H4 (cell line): ENCODE measurements at regions not wholly inside any gene's neighbourhood (a gene's known extent, or its start where the extent isn't known, plus 50 kb on each side); places are given as distances from the start of the nearest gene placed in this dataset.
A peak's percentile ranks its signal among the peaks of the same experiment; 100 is the strongest.

Experiments used
- DNase-seq: peaks from one replicate; pipeline ENCODE4 v3.0.0-alpha.2; 2015; ENCODE audit warnings: low spot score

DNA sequence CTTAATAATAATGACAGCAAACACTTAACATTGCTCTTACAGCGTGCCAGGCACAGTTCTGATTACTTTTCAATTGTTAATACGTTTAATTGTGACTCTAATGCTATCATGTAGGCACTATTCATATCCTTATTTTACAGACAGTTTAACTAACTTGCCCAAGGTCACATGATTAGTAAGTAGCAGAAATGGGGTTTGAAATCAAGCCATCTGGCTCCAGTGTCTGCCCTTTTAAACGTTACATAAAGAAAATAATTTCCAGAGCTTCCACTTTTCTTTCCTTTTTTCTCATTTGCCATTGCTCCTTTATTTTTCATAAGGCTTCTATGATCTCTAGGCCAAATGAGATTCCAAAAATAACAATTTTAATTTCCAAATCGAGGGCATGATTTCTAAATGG lies 50.6 kb upstream of the IKZF2 start:
- DNase-seq: no peak

GRCh38 chr2:213205944-213206343 lies 54.5 kb upstream of the IKZF2 start:
- DNase-seq: no peak

GRCh38 chr2:213213186-213213585 lies 61.8 kb upstream of the IKZF2 start:
- no peak for DNase-seq

- no peak for DNase-seq
Observed at GRCh38 chr2:213214209-213214608, 62.8 kb upstream of the IKZF2 start.

GRCh38 chr2:213216461-213216860 lies 65.0 kb upstream of the IKZF2 start:
- DNase-seq: no peak

DNA sequence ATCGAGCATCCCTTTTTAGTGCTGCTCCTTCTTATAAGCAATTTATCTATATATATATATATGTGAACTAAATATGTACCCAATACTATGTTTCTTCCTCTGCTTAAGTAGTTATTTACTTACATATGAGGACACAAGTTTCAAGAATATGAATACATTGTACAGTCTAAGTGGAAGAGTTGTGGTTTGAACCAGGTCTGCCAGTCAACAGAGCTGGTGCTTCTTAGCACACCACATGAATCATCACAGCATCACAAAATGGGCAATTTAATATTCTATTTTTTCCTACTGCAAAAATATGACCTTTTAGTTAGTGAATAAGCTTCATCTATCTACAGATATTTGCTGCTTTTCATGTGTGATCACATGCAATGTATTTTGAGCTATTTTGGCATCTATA lies 64.4 kb upstream of the SPAG16 start:
- DNase-seq: no peak

DNA sequence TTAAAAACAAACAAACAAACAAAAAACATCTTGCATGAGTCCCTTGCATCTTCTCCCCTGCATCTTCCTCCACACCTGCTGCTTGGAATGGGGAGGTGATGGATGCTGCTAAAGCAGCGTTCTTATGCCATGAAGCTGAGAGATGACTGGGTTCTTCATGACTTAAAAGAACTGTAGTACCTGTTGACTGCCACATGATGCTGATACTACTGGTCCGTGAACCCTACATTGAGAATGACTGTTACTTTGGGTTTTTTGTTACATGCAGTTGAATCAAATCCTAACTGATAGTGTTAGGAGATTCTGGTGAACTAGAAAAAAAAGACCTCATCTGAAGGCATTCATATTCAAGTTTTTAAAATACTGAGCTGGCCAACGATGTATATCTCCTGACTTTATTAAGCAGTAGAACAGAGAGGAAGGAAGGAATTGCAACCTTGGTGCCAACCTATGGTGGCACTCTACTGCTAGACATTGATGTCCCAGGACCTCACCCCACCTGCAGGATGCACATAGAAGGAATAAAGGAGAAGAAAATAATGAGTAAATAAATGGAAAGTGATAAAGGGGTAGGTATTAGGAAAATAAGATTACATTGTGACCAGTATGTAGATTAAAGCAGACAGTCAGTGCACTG lies 63.2 kb upstream of the SPAG16 start:
- DNase-seq: no peak

GRCh38 chr2:213221957-213222356 lies 62.3 kb upstream of the SPAG16 start:
- no peak for DNase-seq

GRCh38 chr2:213224366-213224765 lies 59.9 kb upstream of the SPAG16 start:
- no peak for DNase-seq

DNA sequence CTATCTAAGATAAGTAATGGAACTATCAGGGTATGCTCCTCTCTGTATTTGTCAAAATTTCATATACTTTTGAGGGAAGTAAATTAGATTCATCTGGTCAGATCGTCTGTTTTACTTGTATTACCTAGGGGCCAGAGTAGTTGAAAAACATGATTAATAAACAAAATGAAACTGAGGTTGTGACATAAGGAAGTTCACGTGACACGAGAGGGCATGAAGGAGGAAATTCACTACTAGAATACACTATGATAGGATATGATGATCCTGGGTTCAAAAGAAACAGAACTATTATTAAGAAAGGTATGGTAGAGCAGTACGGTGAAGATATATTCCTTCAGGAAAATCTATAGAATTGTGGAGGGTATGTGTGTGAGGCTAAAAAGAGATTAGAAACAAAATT lies 58.4 kb upstream of the SPAG16 start:
- DNase-seq: no peak

DNA sequence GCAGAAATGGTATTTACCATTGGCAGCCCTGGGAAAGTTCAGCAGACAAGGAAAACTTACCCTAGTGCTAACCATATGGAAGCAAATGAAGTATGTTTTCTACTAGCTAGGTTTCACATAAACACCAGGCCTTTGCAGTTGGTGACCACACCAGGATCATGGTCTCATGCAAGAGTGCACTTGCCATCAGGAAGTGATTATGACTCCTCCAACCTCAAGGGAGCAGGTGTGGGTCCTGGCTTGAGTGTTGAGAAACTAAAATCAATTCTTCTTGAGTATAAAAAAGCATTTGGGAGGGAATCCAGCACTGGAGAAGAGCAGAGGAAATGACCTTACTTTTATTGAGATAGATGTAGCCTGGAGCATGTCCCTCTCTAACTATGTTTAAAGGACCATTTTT lies 56.8 kb upstream of the SPAG16 start:
- DNase-seq: peak; percentile 15

GRCh38 chr2:213228638-213229037 lies 55.6 kb upstream of the SPAG16 start:
- DNase-seq: no peak

DNA sequence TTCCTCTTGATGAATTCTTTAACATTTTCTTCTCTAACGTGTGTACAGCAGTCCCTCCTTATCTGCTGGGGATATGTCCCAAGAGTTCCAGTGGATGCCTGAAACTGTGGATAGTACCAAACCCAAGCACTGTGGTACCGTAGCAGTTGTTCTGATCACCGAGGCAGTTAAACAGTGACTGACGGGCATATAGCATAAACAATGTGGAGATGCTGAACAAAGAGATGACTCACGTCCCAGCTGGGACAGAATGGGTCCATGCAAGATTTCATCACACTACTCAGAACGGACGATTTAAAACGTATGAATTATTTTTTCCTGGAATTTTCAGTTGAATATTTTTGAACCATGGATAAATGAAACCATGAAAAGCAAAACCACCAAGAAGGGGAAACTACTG lies 54.5 kb upstream of the SPAG16 start:
- DNase-seq: peak; percentile 62

- DNase-seq: no peak
Observed at GRCh38 chr2:213231966-213232365, 52.3 kb upstream of the SPAG16 start.

DNA sequence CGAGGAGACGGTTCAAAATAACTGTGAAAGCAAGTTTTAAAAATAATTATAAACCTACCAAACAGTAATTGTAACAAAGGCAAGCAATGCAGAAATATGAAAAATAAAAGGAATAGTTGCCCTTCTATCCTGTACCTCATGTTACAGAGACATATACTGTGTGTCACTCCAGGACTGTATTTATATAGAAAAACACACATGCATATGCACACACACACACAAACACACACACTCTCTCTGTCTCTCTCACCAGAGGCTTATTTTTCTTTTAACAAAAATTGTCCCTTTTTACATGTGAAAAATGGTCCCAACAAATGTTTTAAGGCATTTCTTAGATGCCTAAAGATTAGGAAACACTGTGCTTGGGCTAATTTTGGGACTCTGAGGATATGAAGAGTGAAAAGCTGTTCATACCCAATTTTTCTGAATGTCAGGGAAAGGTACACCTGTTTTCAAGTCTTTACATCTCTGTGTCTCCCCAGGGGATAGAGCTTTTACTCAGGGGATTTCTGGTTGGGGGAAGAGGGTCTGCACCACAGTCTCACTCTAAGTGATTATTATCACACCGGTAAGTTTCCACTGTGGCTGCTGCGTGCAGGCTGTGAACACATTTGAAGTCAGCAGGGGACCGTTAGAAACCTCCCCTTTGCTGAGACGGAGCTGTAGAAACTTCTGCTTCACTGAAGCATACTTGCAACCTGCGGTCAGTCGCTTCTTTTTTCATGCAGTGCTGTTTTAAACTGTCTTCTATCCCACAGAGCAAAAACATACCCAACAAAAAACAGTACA lies 51.4 kb upstream of the SPAG16 start:
- DNase-seq: peak; percentile 12

DNA sequence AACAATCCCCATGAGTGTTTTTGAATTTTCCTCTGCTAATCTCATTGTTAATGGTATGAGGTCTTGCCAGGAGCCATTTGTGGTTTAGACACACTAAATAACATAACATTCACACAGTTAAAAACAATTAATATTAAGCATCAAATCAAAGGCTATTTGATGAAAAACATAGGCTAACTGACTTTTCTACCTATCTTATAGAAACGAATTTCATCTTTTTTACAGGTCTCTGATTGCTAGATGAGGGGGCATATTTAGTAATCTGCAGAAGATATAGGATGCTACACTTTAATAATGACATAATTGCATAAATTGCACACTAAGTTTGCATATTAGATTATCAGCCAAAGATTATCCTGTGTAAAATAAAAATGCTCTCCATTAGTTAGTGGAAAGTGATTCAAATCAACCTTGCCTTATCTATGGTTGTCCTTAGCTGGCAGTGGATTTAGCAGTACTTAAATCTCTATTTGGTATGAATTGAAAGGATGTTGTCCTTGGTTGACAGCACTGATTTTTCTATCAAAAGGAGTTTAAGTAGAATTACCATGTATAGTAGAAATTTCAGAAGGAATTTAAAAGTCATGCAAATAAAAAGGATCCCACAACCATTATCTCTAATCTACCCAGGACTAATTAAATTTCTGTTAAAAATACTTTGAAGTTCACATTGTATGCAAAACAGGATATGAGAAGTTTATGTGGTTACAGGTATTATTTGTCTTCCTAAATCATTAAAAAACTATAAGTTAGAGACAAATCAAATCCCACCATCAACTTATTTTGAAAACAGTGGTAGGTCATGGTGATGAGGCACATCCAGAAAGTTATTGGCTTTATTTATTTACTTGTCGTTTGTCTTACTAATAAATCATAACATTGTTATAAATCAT lies 50.6 kb upstream of the SPAG16 start:
- DNase-seq: no peak
